Right ventricle myocardium superior (tissue), 1 donor: ENCODE measurements at regions not wholly inside any gene's neighbourhood (a gene's known extent, or its start where the extent isn't known, plus 50 kb on each side); places are given as distances from the start of the nearest gene placed in this dataset.

ENCODE experiments used
- ATAC-seq: fragments of 200-7000 bp; cut with Tn5 transposase; one replicate; pipeline ENCODE4 v1.9.1; 2020; ENCODE audit warnings: mild to moderate bottlenecking; ENCODE audit not compliant: poor library complexity
- DNase-seq: peaks from one replicate; pipeline ENCODE4 v3.0.0-alpha.2; 2020
- intact Hi-C: fragments of 100-400 bp; cut with DNase I; formaldehyde crosslinking; loops from one replicate; pipeline ENCODE4 v1.11.2; 2022
- donor health status: DM: no; HTN: yes; CAD: no; lungs with severe emphysema.

DNA sequence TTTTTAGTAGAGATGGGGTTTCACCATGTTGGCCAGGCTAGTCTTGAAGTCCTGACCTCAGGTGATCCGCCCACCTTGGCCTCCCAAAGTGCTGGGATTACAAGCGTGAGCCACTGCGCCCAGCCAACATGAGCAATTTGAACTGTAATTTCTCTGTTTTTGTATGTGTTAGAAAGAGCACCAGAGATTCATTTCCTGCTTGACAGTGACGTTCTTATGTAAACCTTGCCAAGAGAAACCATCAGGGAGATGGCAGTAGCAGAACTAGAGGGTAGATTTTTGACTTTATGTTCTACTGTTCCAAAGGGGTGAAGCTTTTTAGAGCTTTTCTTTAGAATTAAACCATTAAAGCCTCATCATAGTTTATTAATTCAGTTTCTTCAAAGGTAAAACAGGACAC lies 148.1 kb upstream of the UMPS start:
- ATAC-seq (no peak), DNase-seq (no peak)
- intact Hi-C loops: no loop called here

DNA sequence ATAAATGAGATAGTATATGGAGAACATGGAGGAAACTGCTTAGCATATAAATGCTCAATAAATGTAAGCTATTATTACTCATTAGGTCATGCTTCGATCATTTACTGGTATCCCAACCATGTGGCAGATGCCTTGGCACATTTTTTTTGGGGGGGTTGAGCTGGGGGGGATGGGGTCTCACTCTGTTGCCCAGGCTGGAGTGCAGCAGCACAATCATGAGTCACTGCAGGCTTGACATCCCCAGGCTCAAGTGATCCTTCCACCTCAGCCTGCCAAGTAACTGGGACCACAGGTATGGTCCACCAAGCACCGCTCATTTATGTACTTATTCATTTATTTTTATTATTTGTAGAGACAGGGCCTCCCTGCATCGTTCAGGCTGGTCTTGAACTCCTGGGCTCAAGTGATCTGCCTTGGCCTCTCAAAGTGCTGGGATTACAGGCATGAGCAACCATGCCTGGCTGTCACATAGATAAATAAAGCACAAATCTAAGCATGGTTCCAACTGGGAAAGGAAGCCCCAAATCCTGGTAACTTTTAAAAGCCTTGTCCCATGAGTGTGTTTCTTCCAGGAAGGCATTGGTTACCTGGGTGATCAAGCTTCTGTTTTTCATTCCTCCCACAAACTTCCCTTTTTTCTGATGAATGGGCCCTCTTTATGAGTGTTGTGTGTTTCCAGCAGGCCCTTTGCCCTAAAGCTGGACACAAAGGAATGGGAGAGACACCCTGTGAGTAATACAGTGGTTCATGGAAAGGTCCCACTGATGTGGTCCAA lies 147.4 kb upstream of the UMPS start:
- ATAC-seq: no peak
- DNase-seq: no peak
- intact Hi-C loops: no loop called here

DNA sequence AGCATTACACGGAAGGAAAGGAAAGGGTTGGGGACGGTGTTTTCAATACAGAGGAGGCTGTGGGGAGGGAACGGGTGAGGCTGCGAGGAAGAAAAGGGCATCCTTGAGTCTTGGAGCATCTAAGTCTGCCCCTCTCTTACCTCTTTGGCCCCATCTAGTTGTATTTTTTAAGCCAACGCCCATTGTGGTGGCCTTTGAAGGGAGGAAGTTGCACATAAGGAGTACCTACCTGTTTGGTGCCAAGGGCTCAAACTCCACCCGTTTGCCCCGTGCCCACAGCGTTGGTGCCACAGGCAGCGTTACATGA lies 146.1 kb upstream of the UMPS start:
- no peak for DNase-seq
- intact Hi-C loops: no loop called here
- ATAC-seq: no peak

DNA sequence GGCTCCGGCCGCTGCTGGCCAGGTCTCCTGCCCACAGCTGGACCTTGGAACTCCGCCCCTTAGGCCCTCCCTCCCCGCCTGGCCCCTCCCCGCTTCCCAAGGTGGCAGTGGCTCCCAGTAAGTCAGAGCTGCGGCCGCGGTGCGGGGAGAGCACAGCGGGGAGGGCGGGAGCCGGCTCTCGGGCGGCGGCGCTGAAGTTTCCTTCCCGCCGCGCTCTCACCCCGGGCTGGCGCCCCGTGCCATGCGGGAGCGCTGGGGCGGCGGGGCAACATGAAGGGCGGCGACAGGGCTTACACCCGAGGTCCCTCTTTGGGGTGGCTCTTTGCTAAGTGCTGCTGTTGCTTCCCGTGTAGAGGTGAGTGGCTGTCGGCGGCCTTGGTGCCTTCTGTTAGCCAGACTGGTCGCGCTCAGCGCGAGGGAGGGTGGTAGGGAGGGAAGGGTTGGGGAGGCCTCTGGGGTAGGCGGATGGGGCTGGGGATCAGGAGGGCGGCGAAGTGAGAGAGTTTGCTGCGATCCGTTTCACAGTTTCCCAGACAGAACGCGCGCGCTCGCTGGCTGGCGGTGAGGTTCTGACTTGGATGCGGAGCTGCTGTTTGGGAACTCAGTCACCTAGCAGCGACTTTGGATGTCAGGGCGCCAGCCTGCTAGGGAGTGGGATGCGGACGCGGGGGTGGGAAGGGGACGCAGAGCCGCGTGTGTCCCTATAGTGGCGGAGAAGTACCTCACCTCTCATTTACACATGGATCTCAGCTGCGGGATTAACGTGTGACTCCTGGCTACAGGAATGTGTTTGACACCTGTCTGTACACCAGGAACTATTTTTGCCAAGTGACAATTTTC lies 145.5 kb upstream of the UMPS start:
- intact Hi-C loops: no loop called here
- ATAC-seq (peak; percentile 97), DNase-seq (peak; percentile 85)

DNA sequence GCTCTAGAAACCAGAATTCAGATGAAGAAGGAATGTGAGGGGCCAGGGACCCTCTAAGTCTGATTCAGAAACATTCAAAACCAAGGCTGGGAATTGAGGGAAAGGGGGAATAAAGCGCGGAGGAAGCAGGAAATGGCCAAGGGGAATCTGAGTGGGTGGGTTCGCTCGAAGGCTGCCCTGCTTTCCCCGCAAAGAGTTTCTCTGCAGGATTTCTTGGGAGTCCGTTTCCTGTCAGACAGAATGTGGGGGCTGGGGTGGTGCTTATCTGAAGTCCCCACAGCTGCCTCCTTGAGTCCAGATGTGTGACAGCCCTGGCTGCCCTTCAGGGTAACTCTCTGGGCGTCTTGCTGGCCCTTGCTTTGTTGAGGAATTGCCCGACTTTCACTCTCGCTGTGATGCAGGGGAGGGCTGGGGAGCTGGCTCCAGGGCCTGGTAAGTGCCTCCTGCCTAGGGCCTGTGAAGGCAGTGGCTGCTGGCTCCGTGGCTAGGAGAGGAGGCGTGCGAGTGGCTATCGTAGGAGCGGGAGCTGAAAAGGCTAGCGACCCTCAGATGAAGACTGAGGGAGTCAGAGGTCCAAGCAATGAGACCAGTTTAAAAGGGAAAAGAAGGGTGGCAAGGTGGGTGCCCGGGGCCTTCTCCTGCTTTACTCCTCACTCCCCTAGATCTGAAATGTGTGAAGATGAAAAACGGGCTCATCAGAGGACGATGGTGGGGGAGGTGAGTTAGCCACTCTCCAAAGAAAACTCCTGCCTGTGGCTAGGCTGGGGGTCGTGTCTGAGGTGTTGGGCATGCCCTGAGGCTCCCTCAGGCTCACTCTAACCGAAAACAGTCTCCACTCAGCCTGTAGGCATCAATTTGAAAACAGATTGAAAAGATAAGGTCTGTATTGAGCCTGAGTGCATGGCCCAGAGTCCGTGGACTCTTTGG lies 143.9 kb upstream of the UMPS start:
- ATAC-seq (peak; percentile 16), DNase-seq (no peak)
- intact Hi-C loops: no loop called here

DNA sequence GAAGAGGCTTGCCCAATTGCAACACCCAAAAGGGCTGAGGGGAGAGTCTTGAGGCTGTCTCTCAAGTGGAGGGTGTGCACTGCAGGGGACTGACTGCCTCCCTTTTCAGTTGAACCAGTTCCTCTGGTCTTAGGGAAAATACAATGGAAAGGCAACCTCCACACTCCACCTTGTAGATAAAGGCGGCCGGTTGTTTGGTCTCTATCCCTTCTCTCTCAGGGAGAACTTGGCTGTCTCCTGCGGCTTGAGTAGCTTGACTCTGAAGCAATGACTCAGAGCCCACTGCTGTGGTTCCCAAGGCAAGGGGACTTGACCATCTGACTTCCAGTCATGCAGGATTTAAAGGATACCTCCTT lies 143.2 kb upstream of the UMPS start:
- ATAC-seq (no peak), DNase-seq (no peak)
- intact Hi-C loops: no loop called here

DNA sequence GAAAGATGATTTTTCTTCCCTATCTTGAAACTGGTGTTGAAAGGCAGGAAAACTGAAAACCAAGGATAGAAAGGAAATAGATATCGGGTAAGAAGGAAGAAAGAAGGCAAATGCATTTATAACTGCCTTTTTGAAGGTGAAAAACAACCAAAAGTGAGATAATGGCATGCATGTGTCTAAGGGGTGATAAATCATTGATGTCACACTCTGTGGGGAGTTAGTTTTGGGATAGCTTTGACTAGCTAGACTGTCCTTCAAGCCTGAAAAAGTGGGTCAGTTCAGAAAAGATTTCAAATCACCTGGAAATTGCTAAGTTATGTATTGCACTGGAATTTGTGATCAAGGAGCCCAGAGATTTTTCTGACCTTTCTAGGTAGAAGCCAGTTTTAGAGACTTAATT lies 142.2 kb upstream of the UMPS start:
- intact Hi-C loops: no loop called here
- no peak for ATAC-seq
- DNase-seq: no peak

DNA sequence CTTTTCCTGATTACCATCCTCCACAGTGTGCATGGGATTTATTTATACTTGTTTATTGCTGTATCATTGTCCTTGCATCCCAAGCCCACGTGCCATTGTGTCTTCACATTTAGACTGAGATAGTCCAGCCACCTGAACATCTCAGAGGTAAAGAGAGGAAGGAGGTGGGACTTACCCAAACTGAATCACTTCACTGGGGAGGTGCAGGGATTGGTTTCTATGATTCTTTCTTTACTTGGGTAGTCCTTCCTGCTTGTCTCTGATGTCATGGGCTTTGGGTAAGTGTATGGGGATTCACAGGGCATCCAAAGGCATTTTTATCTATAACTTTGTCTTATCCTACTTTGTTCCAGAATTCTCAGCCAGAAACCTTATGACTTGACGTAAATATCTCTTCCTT lies 141.5 kb upstream of the UMPS start:
- intact Hi-C loops: no loop called here
- DNase-seq: no peak
- ATAC-seq: no peak

DNA sequence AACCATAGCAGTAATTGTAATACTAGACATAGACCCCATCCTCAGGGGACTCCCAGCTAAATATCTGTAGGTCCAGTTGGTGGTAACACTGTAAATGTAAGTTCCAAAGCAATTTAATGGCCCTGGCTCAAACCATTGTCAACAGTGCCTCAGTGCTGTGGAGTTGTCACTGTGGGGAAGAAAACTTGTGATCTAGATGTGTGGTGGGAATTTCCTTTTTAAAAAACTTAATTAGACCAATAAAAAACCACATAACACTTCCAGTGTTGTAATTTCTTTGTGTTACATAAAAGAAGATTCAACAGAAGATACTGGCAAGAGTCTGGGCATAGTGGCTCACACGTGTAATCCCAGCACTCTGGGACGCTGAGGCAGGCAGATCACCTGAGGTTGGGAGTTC lies 138.6 kb upstream of the UMPS start:
- intact Hi-C loops: no loop called here
- DNase-seq (no peak), ATAC-seq (no peak)

DNA sequence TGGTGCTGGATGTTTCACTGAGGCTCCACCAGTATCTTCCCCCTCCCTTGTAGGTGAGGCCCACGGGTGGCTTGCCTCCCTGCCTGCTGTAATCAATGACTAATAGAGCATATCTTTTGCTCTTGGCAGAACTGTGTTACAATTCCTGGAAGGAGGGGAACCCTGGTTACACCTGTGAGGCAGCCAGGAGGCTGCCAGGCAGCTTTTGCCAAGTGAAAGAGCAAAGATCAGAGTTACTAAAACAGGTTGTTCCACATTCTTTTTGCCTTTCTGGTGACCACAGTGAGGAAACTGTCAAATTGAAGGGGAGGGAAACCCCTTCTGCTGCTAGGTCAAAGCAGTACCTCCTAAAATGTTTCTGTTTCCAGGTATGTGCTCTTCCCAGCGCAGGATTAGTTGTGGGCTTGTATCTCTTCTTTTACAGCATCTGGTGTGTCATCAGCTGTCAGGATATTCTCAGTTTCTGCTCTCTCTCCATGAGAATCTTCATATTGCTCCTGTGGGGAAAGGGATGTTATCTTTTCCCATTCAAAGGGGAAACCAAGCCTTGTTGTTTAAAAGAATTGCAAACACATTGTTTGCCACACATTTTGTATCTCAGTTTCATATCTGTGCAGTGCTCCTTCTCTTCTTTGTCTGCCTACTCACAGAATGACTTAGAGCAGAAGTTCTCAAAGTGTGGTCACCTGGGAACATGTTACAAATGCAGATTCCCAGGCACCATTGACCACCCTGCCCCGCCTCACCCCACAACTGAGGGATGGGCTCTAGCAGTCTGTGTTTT lies 137.4 kb upstream of the UMPS start:
- intact Hi-C loops: no loop called here
- DNase-seq (no peak), ATAC-seq (peak; percentile 47)

DNA sequence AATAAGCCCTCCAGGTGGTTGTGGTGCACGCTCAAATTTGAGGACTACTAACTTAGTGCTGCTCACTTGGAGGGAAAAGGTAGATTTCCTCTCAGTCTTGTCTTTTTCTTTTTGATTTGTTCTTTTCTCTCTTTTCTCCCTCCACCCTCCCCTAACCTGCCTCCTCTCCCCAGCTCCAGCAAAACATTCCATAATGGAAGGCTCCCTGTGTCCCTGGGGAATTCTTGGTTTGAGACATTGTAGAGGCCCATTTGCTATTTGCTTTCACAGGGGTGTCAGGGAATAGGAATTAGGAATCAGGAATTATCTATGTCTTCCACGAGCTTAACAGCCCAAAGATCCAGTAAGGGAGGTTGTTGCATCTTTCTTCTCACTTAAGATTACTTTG lies 136.8 kb upstream of the UMPS start:
- no peak for ATAC-seq
- intact Hi-C loops: no loop called here
- DNase-seq: no peak

DNA sequence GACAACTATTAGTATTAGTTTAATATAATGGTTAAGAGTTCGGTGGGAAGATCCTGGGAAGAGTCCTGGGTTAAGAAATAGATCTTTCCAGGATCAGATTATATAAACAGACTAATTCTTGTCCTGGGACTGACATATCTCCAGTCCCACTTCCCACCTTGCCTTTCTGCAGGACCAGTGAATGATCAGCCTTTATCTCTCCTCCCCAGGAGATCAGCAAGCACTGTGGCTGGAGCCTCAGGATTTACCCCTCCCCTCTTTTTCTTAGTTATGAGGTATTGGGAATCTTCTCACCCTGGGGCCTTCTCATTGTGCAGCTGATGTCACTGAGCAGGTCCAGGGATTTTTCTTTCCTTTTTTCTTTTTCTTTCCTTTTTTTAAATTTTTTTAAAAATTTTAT lies 135.7 kb upstream of the UMPS start:
- ATAC-seq (no peak), DNase-seq (no peak)
- intact Hi-C loops: no loop called here

DNA sequence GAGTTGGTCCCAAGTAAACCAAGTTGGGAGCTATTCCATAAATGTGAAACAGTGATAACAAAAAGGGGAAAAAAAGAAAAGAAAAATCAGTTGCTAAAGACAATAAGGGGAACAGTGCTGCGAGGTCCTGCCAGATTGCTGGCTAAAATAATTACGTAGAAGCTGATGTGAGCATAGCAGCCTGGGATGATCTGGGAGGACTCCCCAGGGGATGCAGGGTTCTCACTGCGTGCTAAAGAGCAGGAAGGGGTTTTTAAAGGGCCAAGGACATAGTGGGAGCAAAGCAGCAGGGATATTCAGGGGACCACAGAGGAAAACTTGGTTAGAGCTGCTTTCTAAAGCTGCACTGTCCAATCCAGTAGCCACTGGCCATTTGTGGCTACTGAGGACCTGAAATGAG lies 133.0 kb upstream of the UMPS start:
- DNase-seq (peak; percentile 46), ATAC-seq (no peak)
- intact Hi-C loops: no loop called here

DNA sequence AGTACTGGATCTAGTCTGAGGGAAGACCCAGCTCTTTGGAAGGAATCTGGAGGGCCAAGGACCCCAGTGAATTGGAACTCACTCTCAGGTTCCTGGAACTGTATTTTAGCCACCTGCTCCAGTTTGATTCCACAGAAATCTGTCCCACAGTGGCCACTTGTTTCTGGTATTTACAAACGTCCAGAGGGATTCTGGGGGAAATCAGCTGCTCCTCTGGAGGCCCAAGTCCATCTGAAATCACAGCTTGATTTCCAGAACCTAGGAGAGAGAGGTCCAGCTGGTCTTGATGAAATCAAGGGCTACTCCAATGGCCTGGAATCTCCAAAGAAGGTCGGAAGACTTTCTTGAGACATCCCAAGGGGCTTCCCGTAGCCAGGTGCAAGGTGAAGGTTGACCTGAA lies 132.3 kb upstream of the UMPS start:
- DNase-seq (no peak), ATAC-seq (no peak)
- intact Hi-C loops: no loop called here

DNA sequence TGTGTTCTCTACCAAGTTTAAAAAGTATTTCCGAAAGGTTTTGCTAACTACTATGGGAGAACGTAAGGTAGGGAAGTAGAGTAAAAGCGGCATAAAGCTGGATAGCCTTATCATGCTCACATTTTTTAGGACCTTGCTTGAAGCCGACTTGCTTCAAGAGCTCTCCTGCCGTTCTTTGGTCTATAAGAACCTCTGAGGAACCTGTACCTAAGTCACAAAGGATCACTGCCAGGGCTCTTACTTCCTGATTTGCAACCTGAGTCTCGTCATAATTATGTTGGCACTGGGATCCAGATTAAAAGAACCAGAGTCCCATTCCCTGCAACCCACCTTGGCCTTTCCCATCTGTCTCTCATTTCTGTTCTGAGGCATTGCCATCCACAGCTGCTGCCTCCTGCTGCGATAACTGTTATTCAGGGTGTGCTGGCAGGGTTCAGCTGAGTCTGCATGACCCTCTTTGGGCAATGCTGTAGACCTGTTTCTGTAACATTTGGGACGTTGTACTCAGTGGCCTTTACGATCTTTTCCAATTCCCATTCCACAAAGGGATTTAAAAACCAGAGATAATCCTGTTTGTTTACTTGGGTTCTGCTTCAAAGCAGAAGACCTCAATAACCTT lies 131.0 kb upstream of the UMPS start:
- no peak for DNase-seq
- intact Hi-C loops: no loop called here
- no peak for ATAC-seq

DNA sequence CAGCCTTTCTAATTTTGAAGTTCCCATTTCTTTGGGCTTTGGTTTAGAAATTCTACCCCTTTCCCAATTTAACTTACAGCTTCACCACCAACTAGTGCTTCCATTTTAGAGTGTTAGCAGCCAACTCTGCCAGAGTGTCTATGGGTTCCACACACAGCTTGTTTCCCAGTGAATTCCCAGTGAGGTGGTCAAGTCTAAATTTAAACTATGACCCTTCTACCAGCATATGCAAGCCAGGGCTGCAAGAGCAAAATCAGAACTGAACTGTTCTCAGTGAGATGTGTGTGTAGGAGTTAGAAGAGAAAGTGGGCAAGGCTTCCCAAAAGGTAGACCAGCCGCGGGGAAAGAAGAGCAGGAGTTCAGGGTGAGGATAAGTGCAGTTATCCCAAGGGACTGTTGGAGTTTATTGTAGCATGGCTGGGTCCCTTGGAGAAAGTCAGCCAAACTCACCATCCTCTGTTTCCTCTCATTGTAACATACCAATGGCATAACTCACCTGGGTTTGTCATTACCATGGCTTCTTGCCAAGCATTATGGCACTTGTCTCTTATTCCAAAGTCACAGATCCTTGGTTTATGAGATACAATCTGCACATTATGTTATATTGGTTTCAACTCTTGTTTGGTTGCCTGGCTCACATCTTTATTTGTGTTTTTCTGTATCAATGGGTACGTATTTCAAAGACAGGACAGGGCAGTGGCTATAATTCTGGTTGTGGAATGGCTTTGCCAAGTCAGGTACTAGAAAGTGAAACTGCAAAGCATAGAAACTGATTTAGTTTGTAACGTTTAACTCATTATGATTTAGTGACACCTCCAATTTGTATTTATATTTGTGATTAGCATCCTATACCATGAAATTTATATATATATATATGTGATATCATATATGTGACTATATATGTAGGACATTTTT lies 130.2 kb upstream of the UMPS start:
- intact Hi-C loops: no loop called here
- ATAC-seq (peak; percentile 55), DNase-seq (no peak)

DNA sequence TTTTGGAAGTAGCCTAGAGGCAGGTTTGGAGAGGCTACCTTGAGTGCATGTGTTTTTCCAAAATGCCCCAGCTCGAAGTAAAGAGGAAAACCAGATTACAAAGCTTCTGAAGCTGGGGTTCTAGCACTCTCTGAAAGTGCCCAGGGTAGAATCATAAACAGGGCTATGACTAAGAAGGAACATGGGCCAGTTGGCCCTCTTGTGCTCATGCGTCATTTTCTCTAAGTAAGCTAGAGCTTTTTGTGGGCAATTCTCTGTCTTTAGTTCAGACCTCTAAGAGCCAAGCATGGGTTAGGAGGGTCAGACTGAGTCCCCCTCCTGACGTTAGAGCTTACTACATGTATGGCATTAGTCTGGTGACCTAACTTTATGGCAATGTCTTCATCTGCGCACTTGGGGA lies 129.5 kb upstream of the UMPS start:
- DNase-seq (no peak), ATAC-seq (no peak)
- intact Hi-C loops: no loop called here

DNA sequence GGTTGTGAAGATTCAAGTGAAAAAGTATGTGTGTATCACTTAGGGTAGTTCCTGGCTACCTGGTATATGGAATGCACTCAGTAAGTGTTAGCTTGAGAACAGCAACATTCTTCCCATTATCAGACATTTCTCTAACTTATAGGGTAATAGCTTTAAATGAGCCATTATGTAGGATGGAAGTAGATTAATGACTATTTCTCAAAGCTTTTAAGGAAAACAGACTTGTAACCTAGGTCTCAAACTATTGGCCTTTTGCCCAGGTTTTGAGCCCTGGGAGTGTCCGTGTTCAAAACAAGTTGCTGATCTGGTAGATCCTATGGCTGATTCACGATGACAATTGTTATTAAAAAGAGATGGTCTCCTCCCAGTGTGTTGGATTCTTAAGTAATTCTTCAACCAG lies 129.1 kb upstream of the UMPS start:
- ATAC-seq (no peak), DNase-seq (no peak)
- intact Hi-C loops: no loop called here
